GM23338 (cell line): ENCODE measurements at regions not wholly inside any gene's neighbourhood (a gene's known extent, or its start where the extent isn't known, plus 50 kb on each side); places are given as distances from the start of the nearest gene placed in this dataset.

Source experiments
- CREB1 ChIP-seq: fragments of 250-450 bp; sonication (Bioruptor Pico); IDR thresholded peaks from 2 replicates; pipeline ENCODE4 v1.5.0; 2020; ENCODE audit warnings: low read depth, mild to moderate bottlenecking, moderate library complexity
- CTCF ChIP-seq, 2 experiments: fragments of 200-600 bp in 1 of 2; sonication (generic) in 1 of 2; conservative IDR thresholded peaks; 2 replicates each; pipeline versions ENCODE4 v1.5.1 to v1.6.1; 2016 to 2017; ENCODE audit warnings: antibody characterized with exemption in 2 of 2, low read depth in 2 of 2, mild to moderate bottlenecking in 2 of 2, moderate library complexity in 1 of 2
- EZH2 ChIP-seq: fragments of 200-600 bp; sonication (generic); IDR thresholded peaks from one replicate; pipeline ENCODE4 v1.8.0; 2017; ENCODE audit warnings: antibody characterized with exemption, mild to moderate bottlenecking, low read depth; ENCODE audit not compliant: unreplicated experiment
- EZH2phosphoT487 ChIP-seq: fragments of 200-600 bp; sonication (generic); IDR thresholded peaks from one replicate; pipeline ENCODE4 v1.8.1; 2018; ENCODE audit warnings: antibody characterized with exemption; ENCODE audit not compliant: unreplicated experiment
- JUNB ChIP-seq: IDR thresholded peaks from one replicate; pipeline ENCODE4 v1.6.1; 2016; ENCODE audit warnings: antibody characterized with exemption; ENCODE audit not compliant: unreplicated experiment
- NANOG ChIP-seq: IDR thresholded peaks from 2 replicates; pipeline ENCODE4 v1.6.1; 2016; ENCODE audit warnings: antibody characterized with exemption, borderline replicate concordance
- POLR2AphosphoS5 ChIP-seq: IDR thresholded peaks from 2 replicates; pipeline ENCODE4 v1.6.1; 2016; ENCODE audit warnings: antibody characterized with exemption, low read depth
- REST ChIP-seq: IDR thresholded peaks from one replicate; pipeline ENCODE4 v1.6.1; 2018; ENCODE audit warnings: antibody characterized with exemption; ENCODE audit not compliant: unreplicated experiment
- ZNF114 ChIP-seq: fragments of 250-450 bp; sonication (Bioruptor Pico); IDR thresholded peaks from 2 replicates; pipeline ENCODE4 v1.5.0; 2020; ENCODE audit warnings: mild to moderate bottlenecking, moderate library complexity

- no peak for TF ChIP-seq CTCF (conservative IDR thresholded peaks at IDR 0.05; ENCODE audit: low read depth in 2 of 2)
- no peak for TF ChIP-seq NANOG
- no peak for TF ChIP-seq POLR2AphosphoS5
- TF ChIP-seq REST: no peak
- TF ChIP-seq EZH2phosphoT487: no peak
- TF ChIP-seq CREB1: no peak
- TF ChIP-seq EZH2: no peak
- TF ChIP-seq JUNB: no peak
- TF ChIP-seq ZNF114 (CRISPR knock-in tag): no peak
Measured at GRCh38 chr1:104019675-104020049, 270.0 kb downstream of the AMY1C start.
